HepG2 (cell line): ENCODE measurements at regions not wholly inside any gene's neighbourhood (a gene's known extent, or its start where the extent isn't known, plus 50 kb on each side); places are given as distances from the start of the nearest gene placed in this dataset.

Experiments
- ATAC-seq: fragments of 200-7000 bp; cut with Tn5 transposase; 3 replicates; pipeline ENCODE4 v1.9.1; 2020; ENCODE audit warnings: mild to moderate bottlenecking, moderate library complexity
- BruUV-seq: library from RNA; stranded (reverse); fragments of 400-500 nt; replicated peaks from 2 replicates; lab custom pipeline; 2021; lab: Mats Ljungman, UMichigan
- CTCF ChIA-PET: fragments of 300-600 bp; formaldehyde crosslinking; extraction: SDS; loops from one replicate; lab custom pipeline; 2021; ENCODE audit warnings: low total read pairs, inconsistent platforms, low intra/inter-chr PET ratio; lab: Yijun Ruan, JAX
- POLR2A ChIA-PET: fragments of 350-600 bp; sonication (Branson Sonifier 250); formaldehyde crosslinking; loops from one replicate; lab custom pipeline; 2020; ENCODE audit warnings: antibody characterized with exemption, inconsistent platforms; lab: Yijun Ruan, JAX
- DNase-seq: peaks from one replicate; pipeline ENCODE4 v3.0.0-alpha.2; 2015; ENCODE audit warnings: low spot score
- FAIRE-seq: peaks from 3 replicates; lab custom pipeline; 2011; peaks lifted over from hg19 to GRCh38; lab: Jason Lieb, UNC
- H2AFZ ChIP-seq: one replicate; pipeline ENCODE4 v1.6.1; 2011; ENCODE audit warnings: low read length, inconsistent platforms
- H3K27ac ChIP-seq: fragments of 300-600 bp; 3 replicates; pipeline ENCODE4 v1.8.0; 2011; ENCODE audit warnings: mixed run types, mild to moderate bottlenecking, mixed read lengths, low read length, inconsistent platforms; ENCODE audit not compliant: insufficient read depth; ENCODE audit errors: extremely low read length
- H3K27me3 ChIP-seq, 2 experiments: fragments of 200-600 bp in 1 of 2; 2 replicates in 1 of 2; 3 replicates in 1 of 2; pipeline versions ENCODE4 v1.6.0 to v1.8.0; 2011; ENCODE audit warnings: low read length in 2 of 2, mild to moderate bottlenecking in 2 of 2, moderate library complexity in 2 of 2, inconsistent platforms in 1 of 2; ENCODE audit not compliant: insufficient read depth in 2 of 2, control insufficient read depth in 1 of 2
- H3K36me3 ChIP-seq, 2 experiments: fragments of 200-600 bp in 1 of 2; replicated peaks in 1 of 2; 2 replicates in 1 of 2; 3 replicates in 1 of 2; pipeline versions ENCODE4 v1.5.1 to v1.8.0; 2011; ENCODE audit warnings: low read length in 2 of 2, inconsistent platforms in 1 of 2; ENCODE audit not compliant: insufficient read depth in 2 of 2, control insufficient read depth in 1 of 2
- H3K4me1 ChIP-seq: 2 replicates; pipeline ENCODE4 v1.5.1; 2012; ENCODE audit warnings: low read length, inconsistent platforms; ENCODE audit not compliant: insufficient read depth
- H3K4me2 ChIP-seq: 2 replicates; pipeline ENCODE4 v1.6.0; 2011; ENCODE audit warnings: low read depth, low read length, inconsistent platforms
- H3K4me3 ChIP-seq, 3 experiments: fragments of 200-600 bp in 1 of 3; sonication (generic), shearing (Covaris generic) in 1 of 3; replicated peaks in 1 of 3; 2 replicates each; pipeline ENCODE4 v1.5.1; 2011 to 2016; ENCODE audit warnings: low read length in 3 of 3, inconsistent platforms in 2 of 3, low read depth in 2 of 3, mild to moderate bottlenecking in 2 of 3, control low read depth in 1 of 3, mixed read lengths in 1 of 3; ENCODE audit not compliant: insufficient read depth in 1 of 3
- H3K79me2 ChIP-seq: one replicate; pipeline ENCODE4 v1.6.1; 2011; ENCODE audit warnings: low read length, inconsistent platforms; ENCODE audit not compliant: insufficient read depth
- H3K9ac ChIP-seq: 2 replicates; pipeline ENCODE4 v1.6.0; 2011; ENCODE audit warnings: mild to moderate bottlenecking, low read depth, low read length, inconsistent platforms; ENCODE audit not compliant: insufficient read depth
- H3K9me3 ChIP-seq: 2 replicates; pipeline ENCODE4 v1.5.1; 2012; ENCODE audit warnings: mild to moderate bottlenecking, low read length
- H4K20me1 ChIP-seq: 2 replicates; pipeline ENCODE4 v1.6.0; 2011; ENCODE audit warnings: inconsistent platforms, mild to moderate bottlenecking, low read length, moderate library complexity; ENCODE audit not compliant: insufficient read depth
- AGO2 ChIP-seq: fragments of 200-400 bp; formaldehyde crosslinking; optimal IDR thresholded peaks from 2 replicates; pipeline ENCODE3; 2017; ENCODE audit warnings: mild to moderate bottlenecking, low read depth, low read length, moderate library complexity
- ARID5B ChIP-seq: IDR thresholded peaks from 2 replicates; pipeline ENCODE4 v1.4.0; 2020; ENCODE audit warnings: mild to moderate bottlenecking, missing genetic modification reagents
- CENPT ChIP-seq: sonication (generic); formaldehyde crosslinking; IDR thresholded peaks from 2 replicates; pipeline ENCODE4 v1.8.0; 2022; ENCODE audit warnings: low read depth, mild to moderate bottlenecking, moderate library complexity, missing genetic modification reagents
- EED ChIP-seq: sonication (generic); formaldehyde crosslinking; IDR thresholded peaks from 2 replicates; pipeline ENCODE4 v1.5.0; 2020; ENCODE audit warnings: mild to moderate bottlenecking, missing genetic modification reagents
- ELF1 ChIP-seq: sonication (generic); formaldehyde crosslinking; IDR thresholded peaks from 2 replicates; pipeline ENCODE4 v1.4.0; 2020; ENCODE audit warnings: missing genetic modification reagents
- HCFC1 ChIP-seq: fragments of 150-350 bp; IDR thresholded peaks from 2 replicates; pipeline ENCODE4 v1.6.1; 2014; ENCODE audit warnings: low read depth, low read length
- HDAC2 ChIP-seq: sonication (generic); formaldehyde crosslinking; IDR thresholded peaks from 2 replicates; pipeline ENCODE4 v1.4.0; 2020; ENCODE audit warnings: missing genetic modification reagents
- HNRNPH1 ChIP-seq: fragments of 200-400 bp; formaldehyde crosslinking; optimal IDR thresholded peaks from 2 replicates; pipeline ENCODE3; 2017; ENCODE audit warnings: mild to moderate bottlenecking, low read depth, low read length
- MBNL3 ChIP-seq: fragments of 250-450 bp; sonication (Bioruptor Pico); conservative IDR thresholded peaks from 2 replicates; pipeline ENCODE4 v1.8.0; 2022; ENCODE audit warnings: mild to moderate bottlenecking, inconsistent platforms
- ZFAT ChIP-seq: sonication (generic); formaldehyde crosslinking; conservative IDR thresholded peaks from 2 replicates; pipeline ENCODE4 v1.8.1; 2023; ENCODE audit warnings: missing genetic modification reagents, inconsistent platforms
- ZFP1 ChIP-seq: IDR thresholded peaks from 2 replicates; pipeline ENCODE4 v1.6.1; 2016
- ZFP91 ChIP-seq: sonication (generic); formaldehyde crosslinking; IDR thresholded peaks from 2 replicates; pipeline ENCODE4 v1.9.0; 2022; ENCODE audit warnings: missing genetic modification reagents, mild to moderate bottlenecking, borderline replicate concordance
- ZNF124 ChIP-seq: sonication (generic); formaldehyde crosslinking; IDR thresholded peaks from 2 replicates; pipeline ENCODE4 v1.4.0; 2020; ENCODE audit warnings: missing genetic modification reagents
- ZNF644 ChIP-seq: IDR thresholded peaks from 2 replicates; pipeline ENCODE4 v1.6.1; 2016; ENCODE audit warnings: low read depth
- WGBS: methylation state at CpG from one replicate; pipeline ENCODE4 v1.1.6; 2017; ENCODE audit warnings: low lambda C conversion rate; 5-methylcytosine and 5-hydroxymethylcytosine counted together
- in situ Hi-C: cut with HindIII; loops from 2 replicates; pipeline ENCODE4 v1.10.0; 2017; ENCODE audit warnings: low pct_unique_long_range_greater_than_20kb; ENCODE audit not compliant: extremely low pct_ligation_motif_present
- intact Hi-C: fragments of 100-400 bp; cut with micrococcal nuclease; formaldehyde crosslinking; loops from one replicate; pipeline ENCODE4 v1.10.0; 2022; ENCODE audit not compliant: unreplicated experiment
- TF ChIP-seq, protein P1 (sequence below): sonication (generic); formaldehyde crosslinking; conservative IDR thresholded peaks from 2 replicates; pipeline ENCODE4 v1.8.0; 2022; ENCODE audit warnings: missing genetic modification reagents
- TF ChIP-seq, protein P2 (sequence below): IDR thresholded peaks from 2 replicates; pipeline ENCODE4 v1.6.1; 2012; ENCODE audit warnings: low read depth, low read length, improper control_type of control experiment

DNA sequence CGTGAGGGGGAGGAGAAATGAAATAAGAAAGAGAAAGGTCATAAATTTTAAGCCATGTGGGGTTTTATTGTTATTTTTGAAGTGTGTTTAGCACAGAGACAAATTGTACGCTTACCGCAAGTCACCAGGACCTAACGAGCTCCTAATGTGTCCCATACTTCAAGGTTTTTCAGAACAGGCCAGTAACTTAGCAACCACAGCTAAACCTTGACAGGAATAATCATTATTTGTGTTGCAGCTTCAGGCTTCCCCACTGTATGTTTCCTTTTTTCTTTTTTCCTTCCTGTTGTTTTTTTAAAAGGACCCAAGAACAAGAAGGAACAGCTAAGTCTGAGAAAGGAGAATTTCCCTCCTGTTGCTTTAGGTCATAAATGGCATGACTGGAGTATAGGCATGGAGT is 160.8 kb downstream of the TUSC7 start:
- 40% methylated on average over 4 of the region's 4 CpGs for WGBS
- no TSS peak for BruUV-seq

More for the DNA sequence above, 160.8 kb downstream of the TUSC7 start:
- Histone ChIP-seq H3K79me2 (no peaks in the 10 kb centered on the region), H3K27ac (no peak overlapping the region), H3K9me3 (no peaks in the 10 kb centered on the region), H3K36me3 (no peaks in the 10 kb centered on the region), H3K4me1 (no peaks in the 10 kb centered on the region), H2AFZ (no peak overlapping the region), H3K4me2 (no peak overlapping the region), H4K20me1 (no peaks in the 10 kb centered on the region), H3K4me3 (no peak overlapping the region), H3K9ac (no peak overlapping the region), H3K27me3 (no peaks in the 10 kb centered on the region)
- CTCF ChIA-PET = no interaction called here
- POLR2A ChIA-PET = no interaction called here
- ATAC-seq (no peak), FAIRE-seq (no peak), DNase-seq (no peak)
- in situ Hi-C loops (no loop called here), intact Hi-C loops (no loop called here)
- no peak for TF ChIP-seq ZFP91 (CRISPR knock-in tag)
- TF ChIP-seq, protein P1, sequence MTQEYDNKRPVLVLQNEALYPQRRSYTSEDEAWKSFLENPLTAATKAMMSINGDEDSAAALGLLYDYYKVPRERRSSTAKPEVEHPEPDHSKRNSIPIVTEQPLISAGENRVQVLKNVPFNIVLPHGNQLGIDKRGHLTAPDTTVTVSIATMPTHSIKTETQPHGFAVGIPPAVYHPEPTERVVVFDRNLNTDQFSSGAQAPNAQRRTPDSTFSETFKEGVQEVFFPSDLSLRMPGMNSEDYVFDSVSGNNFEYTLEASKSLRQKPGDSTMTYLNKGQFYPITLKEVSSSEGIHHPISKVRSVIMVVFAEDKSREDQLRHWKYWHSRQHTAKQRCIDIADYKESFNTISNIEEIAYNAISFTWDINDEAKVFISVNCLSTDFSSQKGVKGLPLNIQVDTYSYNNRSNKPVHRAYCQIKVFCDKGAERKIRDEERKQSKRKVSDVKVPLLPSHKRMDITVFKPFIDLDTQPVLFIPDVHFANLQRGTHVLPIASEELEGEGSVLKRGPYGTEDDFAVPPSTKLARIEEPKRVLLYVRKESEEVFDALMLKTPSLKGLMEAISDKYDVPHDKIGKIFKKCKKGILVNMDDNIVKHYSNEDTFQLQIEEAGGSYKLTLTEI (CRISPR knock-in tag) = no peak
- TF ChIP-seq ZFP1 = no peak
- no peak for TF ChIP-seq ZFAT (CRISPR knock-in tag)
- no peak for TF ChIP-seq HNRNPH1
- no peak for TF ChIP-seq EED (CRISPR knock-in tag)
- TF ChIP-seq MBNL3 (CRISPR knock-in tag) = no peak
- no peak for TF ChIP-seq ELF1 (CRISPR knock-in tag)
- TF ChIP-seq HCFC1 = no peak
- TF ChIP-seq, protein P2, sequence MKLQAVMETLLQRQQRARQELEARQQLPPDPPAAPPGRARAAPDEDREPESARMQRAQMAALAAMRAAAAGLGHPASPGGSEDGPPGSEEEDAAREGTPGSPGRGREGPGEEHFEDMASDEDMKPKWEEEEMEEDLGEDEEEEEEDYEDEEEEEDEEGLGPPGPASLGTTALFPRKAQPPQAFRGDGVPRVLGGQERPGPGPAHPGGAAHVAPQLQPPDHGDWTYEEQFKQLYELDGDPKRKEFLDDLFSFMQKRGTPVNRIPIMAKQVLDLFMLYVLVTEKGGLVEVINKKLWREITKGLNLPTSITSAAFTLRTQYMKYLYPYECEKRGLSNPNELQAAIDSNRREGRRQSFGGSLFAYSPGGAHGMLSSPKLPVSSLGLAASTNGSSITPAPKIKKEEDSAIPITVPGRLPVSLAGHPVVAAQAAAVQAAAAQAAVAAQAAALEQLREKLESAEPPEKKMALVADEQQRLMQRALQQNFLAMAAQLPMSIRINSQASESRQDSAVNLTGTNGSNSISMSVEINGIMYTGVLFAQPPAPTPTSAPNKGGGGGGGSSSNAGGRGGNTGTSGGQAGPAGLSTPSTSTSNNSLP = no peak
- no peak for TF ChIP-seq ARID5B (CRISPR knock-in tag)
- TF ChIP-seq ZNF644 = no peak
- TF ChIP-seq ZNF124 (CRISPR knock-in tag) = no peak
- TF ChIP-seq HDAC2 (CRISPR knock-in tag) = no peak
- TF ChIP-seq CENPT (CRISPR knock-in tag) = no peak
- TF ChIP-seq AGO2 = no peak
